ENCODE measurements at regions not wholly inside any gene's neighbourhood (a gene's known extent, or its start where the extent isn't known, plus 50 kb on each side); places are given as distances from the start of the nearest gene placed in this dataset.
"Not testable (repeated sequence)": the region's sequence is repeated elsewhere in the genome, so short reads cannot be mapped to it uniquely, and the experiment has no call there.

DNA sequence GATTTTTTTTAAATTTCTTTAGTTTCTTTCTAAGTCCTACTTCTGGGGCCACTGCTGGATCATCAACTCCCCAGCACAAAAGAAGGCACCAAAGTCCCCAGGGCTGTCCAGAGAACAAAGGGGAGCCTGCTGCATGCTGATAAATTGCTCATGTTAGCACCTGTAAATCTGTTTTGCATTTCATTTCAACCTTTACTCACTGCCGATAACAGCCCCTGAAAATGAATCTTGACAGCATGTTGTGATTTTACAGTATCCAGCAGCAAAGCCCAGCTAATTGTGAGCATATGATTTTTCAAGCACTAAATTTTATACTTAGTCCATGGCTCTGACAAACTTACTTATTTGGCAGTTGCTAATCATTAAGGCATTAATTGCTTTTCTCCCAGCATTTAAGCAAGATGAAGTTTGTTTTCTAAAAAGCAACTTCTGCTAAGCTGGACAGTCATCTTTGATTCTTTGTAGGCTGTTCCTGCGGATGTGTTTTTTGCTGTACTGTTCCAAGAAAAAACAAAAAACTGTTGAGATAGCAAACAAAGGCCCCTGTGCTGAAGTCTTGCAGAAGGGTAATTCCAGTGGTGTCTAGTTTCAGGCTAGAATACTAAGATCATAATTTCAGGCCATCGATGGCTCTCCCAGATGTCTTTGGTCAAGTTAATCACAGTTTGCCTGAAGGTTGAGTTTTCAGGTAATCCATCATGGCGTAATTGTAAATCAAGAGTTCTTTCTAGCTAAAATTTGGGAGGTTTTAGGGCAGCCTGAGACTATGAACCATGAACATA lies 73.1 kb upstream of the GAS1 start:
- no peaks in the 10 kb centered on the region for H3K36me3 ChIP-seq (ENCODE audit: insufficient read depth, low read length)

DNA sequence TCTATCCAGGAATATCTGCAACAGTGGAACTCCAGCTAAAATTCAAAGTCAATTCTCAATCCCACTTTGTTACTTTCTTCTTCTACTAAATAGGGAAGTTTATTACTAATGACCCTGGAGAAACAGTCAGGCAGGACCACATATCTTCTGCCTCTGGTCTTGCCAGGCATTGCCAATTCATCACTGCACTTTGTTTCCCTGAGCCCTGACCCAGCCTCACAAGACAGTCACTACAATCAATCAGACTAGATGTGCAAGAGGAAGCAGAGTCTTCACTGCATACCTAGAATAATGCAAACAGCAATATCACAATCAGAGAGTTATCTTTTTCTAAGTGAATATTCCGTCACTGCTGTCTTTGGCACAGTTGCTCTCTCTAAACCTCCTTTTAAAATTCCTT lies 74.9 kb upstream of the GAS1 start:
- Histone ChIP-seq H3K27ac (ENCODE audit: low read depth, low read length) (no peak overlapping the region), H3K4me3 (ENCODE audit: low read depth in 1 of 2, low read length in 2 of 2) (no peak overlapping the region), H3K36me3 (ENCODE audit: insufficient read depth, low read length) (no peaks in the 10 kb centered on the region), H3K27me3 (ENCODE audit: control insufficient read depth in 1 of 2, insufficient read depth in 2 of 2, low read length in 2 of 2) (no peaks in the 10 kb centered on the region), H3K9me3 (ENCODE audit: low read length) (no peaks in the 10 kb centered on the region), H3K4me1 (ENCODE audit: insufficient read depth, low read length) (no peaks in the 10 kb centered on the region), H3K9ac (ENCODE audit: low read length) (no peak overlapping the region)

More for the DNA sequence above, 73.1 kb upstream of the GAS1 start:
- Histone ChIP-seq H3K27ac (ENCODE audit: low read depth, low read length) (no peak overlapping the region), H3K4me3 (ENCODE audit: low read depth in 1 of 2, low read length in 2 of 2) (no peak overlapping the region), H3K4me1 (ENCODE audit: insufficient read depth, low read length) (no peaks in the 10 kb centered on the region), H3K27me3 (ENCODE audit: control insufficient read depth in 1 of 2, insufficient read depth in 2 of 2, low read length in 2 of 2) (no peaks in the 10 kb centered on the region), H3K9me3 (ENCODE audit: low read length) (no peaks in the 10 kb centered on the region), H3K9ac (ENCODE audit: low read length) (no peak overlapping the region)

DNA sequence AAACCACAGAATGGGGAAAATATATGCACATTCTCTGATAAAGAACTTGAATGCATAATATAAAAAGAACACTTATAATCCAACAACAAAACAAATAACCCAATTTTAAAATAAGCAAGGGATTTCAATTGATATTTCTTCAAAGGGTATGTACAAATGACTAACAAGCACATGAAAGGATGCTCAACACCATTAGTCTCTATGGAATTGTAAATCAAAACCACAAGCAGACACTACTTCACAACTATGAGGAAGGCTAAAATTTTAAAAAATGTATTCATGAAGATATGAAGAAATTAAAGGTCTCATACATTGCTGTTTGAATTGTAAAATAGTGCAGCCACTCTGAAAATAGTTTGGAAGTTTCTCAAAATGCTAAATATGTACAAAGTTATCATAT lies 78.9 kb upstream of the GAS1 start:
- Histone ChIP-seq H3K4me3 (ENCODE audit: low read depth in 1 of 2, low read length in 2 of 2) (no peak overlapping the region), H3K36me3 (ENCODE audit: insufficient read depth, low read length) (no peaks in the 10 kb centered on the region), H3K27me3 (ENCODE audit: control insufficient read depth in 1 of 2, insufficient read depth in 2 of 2, low read length in 2 of 2) (no peaks in the 10 kb centered on the region), H3K4me1 (ENCODE audit: insufficient read depth, low read length) (peaks cover 8% of the 10 kb centered on the region), H3K9me3 (ENCODE audit: low read length) (no peaks in the 10 kb centered on the region), H3K27ac (ENCODE audit: low read depth, low read length) (no peak overlapping the region), H3K9ac (ENCODE audit: low read length) (no peak overlapping the region)

DNA sequence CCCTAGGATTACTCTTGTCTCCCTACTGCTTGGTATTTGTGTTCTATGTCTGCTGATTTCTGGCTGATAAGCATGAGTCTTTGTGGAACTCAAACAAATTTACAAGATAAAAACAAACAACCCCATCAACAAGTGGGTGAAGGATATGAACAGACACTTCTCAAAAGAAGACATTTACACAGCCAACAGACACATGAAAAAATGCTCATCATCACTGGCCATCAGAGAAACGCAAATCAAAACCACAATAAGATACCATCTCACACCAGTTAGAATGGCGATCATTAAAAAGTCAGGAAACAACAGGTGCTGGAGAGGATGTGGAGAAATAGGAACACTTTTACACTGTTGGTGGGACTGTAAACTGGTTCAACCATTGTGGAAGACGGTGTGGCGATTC lies 81.5 kb upstream of the GAS1 start:
- H3K4me1 ChIP-seq (ENCODE audit: insufficient read depth, low read length) = peaks cover 18% of the 10 kb centered on the region
- not testable (repeated sequence) for H3K4me3 ChIP-seq (ENCODE audit: low read depth in 1 of 2, low read length in 2 of 2); H3K9me3 ChIP-seq (ENCODE audit: low read length); H3K36me3 ChIP-seq (ENCODE audit: insufficient read depth, low read length); H3K27me3 ChIP-seq (ENCODE audit: control insufficient read depth in 1 of 2, insufficient read depth in 2 of 2, low read length in 2 of 2); H3K9ac ChIP-seq (ENCODE audit: low read length); H3K27ac ChIP-seq (ENCODE audit: low read depth, low read length)

DNA sequence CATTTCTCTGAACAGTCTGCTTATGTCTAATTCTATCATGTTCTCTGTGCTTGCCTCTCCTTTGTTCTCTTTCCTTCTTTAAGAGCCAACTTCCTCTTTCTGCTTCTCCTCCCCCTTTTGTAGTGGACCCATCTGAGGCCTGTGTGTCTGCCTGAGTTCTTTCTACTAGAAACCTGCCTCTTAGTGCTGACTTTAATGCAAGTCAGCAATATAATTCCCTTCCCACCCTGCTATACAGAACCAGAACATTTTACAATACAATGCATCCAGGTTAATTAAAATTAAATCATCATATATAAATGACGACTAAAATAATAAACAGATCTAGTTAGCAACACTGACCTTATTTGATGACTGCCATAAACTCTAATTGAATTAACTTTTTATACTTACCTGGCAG lies 82.6 kb upstream of the GAS1 start:
- Histone ChIP-seq H3K36me3 (ENCODE audit: insufficient read depth, low read length) (no peaks in the 10 kb centered on the region), H3K27me3 (ENCODE audit: control insufficient read depth in 1 of 2, insufficient read depth in 2 of 2, low read length in 2 of 2) (no peaks in the 10 kb centered on the region), H3K27ac (ENCODE audit: low read depth, low read length) (no peak overlapping the region), H3K9me3 (ENCODE audit: low read length) (no peaks in the 10 kb centered on the region), H3K4me3 (ENCODE audit: low read depth in 1 of 2, low read length in 2 of 2) (no peak overlapping the region), H3K9ac (ENCODE audit: low read length) (no peak overlapping the region), H3K4me1 (ENCODE audit: insufficient read depth, low read length) (peaks cover 29% of the 10 kb centered on the region)

DNA sequence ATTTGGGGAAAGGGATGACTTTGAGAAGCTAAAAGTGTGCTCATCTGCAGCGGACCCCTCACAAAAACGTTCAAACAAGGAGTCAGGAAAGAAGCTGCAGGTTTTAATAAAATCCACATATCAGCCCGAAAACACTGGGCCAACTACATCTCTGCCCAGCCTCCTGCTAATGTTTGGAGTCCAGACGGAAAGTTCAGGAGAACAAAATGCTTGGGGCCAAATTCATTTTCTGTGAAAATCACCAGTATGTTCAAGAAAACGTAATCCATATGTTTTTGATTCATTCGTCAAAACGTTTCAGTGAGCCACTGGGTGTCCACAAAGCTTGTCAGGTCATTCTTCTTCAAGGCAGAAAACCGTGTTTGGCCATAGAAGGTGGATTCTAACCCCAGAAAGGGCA lies 87.5 kb upstream of the GAS1 start:
- Histone ChIP-seq H3K4me3 (ENCODE audit: low read depth in 1 of 2, low read length in 2 of 2) (no peak overlapping the region), H3K9ac (ENCODE audit: low read length) (no peak overlapping the region), H3K9me3 (ENCODE audit: low read length) (no peaks in the 10 kb centered on the region), H3K27me3 (ENCODE audit: control insufficient read depth in 1 of 2, insufficient read depth in 2 of 2, low read length in 2 of 2) (no peaks in the 10 kb centered on the region), H3K36me3 (ENCODE audit: insufficient read depth, low read length) (no peaks in the 10 kb centered on the region), H3K27ac (ENCODE audit: low read depth, low read length) (peak overlapping the region; percentile 83), H3K4me1 (ENCODE audit: insufficient read depth, low read length) (peaks cover 55% of the 10 kb centered on the region)

DNA sequence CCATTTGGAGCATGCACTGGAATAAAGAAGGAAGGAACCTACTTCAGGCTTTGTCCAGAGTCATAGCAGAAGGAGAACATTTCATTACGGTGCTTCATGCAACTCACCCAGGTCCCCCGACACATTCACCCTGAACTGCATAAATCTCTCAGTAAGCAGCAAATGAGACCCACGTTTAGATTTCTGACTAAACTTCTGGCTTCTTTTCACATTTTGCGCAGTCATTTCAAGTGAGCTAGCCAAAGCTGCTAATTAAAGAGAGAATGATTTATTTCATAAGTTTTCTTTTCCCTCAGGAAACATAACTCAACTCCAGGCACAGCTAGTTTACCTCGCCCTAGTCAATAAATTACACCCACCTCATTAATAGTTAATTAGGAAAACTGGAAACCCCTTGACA lies 88.6 kb upstream of the GAS1 start:
- peak overlapping the region; percentile 83 for H3K27ac ChIP-seq (ENCODE audit: low read depth, low read length)
- no peaks in the 10 kb centered on the region for H3K9me3 ChIP-seq (ENCODE audit: low read length)
- H3K9ac ChIP-seq (ENCODE audit: low read length) = no peak overlapping the region
- H3K4me3 ChIP-seq (ENCODE audit: low read depth in 1 of 2, low read length in 2 of 2) = peak overlapping the region in 1 of 2 donors; percentile 11
- H3K27me3 ChIP-seq (ENCODE audit: control insufficient read depth in 1 of 2, insufficient read depth in 2 of 2, low read length in 2 of 2) = no peaks in the 10 kb centered on the region
- no peaks in the 10 kb centered on the region for H3K36me3 ChIP-seq (ENCODE audit: insufficient read depth, low read length)
- peaks cover 49% of the 10 kb centered on the region for H3K4me1 ChIP-seq (ENCODE audit: insufficient read depth, low read length)

DNA sequence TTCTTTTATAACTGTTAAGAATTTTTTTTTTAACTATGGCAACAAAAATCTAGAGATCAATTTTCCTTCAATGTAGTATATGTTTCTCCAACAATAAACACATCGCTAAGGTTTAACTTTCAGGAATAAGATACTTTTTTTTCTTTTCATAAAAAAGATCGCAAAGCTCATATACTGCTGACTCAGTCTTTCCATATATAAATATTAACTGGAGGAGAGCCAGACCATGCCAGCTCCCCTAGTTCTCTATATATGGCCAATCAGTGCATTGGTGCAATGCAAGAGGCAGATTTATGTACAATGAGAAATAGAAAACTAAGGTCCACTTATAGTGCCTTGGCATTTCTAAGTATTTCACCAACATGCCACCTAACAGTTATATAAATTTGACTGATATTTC lies 89.2 kb upstream of the GAS1 start:
- Histone ChIP-seq H3K9me3 (ENCODE audit: low read length) (no peaks in the 10 kb centered on the region), H3K27me3 (ENCODE audit: control insufficient read depth in 1 of 2, insufficient read depth in 2 of 2, low read length in 2 of 2) (no peaks in the 10 kb centered on the region), H3K36me3 (ENCODE audit: insufficient read depth, low read length) (no peaks in the 10 kb centered on the region), H3K4me1 (ENCODE audit: insufficient read depth, low read length) (peaks cover 49% of the 10 kb centered on the region), H3K27ac (ENCODE audit: low read depth, low read length) (peak overlapping the region; percentile 83), H3K4me3 (ENCODE audit: low read depth in 1 of 2, low read length in 2 of 2) (no peak overlapping the region), H3K9ac (ENCODE audit: low read length) (no peak overlapping the region)

DNA sequence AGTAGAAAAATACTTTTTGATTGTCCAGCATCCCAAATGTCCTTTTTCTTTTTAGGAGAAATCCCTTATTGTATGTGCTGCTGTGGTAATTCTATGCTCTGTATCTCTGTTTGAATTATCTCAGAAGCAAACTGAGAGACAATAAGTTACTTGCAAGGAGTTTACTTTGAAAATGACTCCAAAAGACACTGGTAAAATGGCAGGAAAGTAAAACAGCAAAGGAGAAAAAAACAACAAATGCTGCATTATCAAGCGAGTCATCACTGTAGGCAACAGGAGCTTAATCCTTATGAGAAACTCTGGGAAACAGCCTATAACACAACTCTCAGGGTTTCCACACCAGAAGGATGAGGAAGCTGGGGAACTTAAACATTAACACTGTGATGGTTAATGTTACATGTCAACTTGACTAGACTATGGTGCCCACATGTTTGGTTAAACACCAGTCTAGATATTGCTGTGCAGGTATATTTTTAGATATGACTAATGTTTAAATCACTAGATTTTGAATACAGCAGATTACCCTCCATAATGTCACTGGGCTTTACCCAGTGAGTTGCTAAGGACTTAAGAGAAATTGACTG lies 92.6 kb upstream of the GAS1 start:
- H3K9ac ChIP-seq (ENCODE audit: low read length) = no peak overlapping the region
- no peak overlapping the region for H3K4me3 ChIP-seq (ENCODE audit: low read depth in 1 of 2, low read length in 2 of 2)
- H3K27me3 ChIP-seq (ENCODE audit: control insufficient read depth in 1 of 2, insufficient read depth in 2 of 2, low read length in 2 of 2) = no peaks in the 10 kb centered on the region
- peaks cover 28% of the 10 kb centered on the region for H3K4me1 ChIP-seq (ENCODE audit: insufficient read depth, low read length)
- H3K27ac ChIP-seq (ENCODE audit: low read depth, low read length) = no peak overlapping the region
- H3K9me3 ChIP-seq (ENCODE audit: low read length) = no peaks in the 10 kb centered on the region
- H3K36me3 ChIP-seq (ENCODE audit: insufficient read depth, low read length) = no peaks in the 10 kb centered on the region

DNA sequence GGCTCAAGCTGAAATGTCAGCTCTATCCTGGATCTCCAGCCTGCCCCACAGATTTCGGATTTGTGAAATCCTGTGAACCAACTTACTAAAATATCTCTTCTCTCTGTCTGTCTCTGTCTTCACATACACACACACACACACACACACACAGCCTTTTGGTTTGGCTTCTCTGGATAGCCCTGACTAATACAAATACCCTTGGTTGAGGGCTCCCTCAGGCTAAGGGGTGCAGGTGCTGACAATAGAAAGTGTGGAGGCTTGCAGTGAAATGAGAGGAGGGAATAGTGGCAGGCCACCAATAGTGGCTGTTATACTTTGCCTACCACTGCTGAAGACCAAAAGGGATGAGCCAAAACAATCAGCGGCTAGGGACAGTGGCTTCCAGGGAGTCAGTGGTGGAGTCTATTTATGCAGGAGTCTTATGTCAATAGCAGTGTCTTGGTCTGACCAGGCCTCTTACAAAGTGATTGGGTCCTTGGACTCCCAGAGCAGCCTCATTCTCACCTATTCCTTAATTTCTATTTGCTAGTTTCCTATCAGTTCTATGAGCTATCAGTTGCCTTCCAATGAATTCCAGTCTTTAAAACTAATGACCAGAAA lies 93.2 kb upstream of the GAS1 start:
- no peak overlapping the region for H3K27ac ChIP-seq (ENCODE audit: low read depth, low read length)
- no peaks in the 10 kb centered on the region for H3K9me3 ChIP-seq (ENCODE audit: low read length)
- no peak overlapping the region for H3K9ac ChIP-seq (ENCODE audit: low read length)
- H3K27me3 ChIP-seq (ENCODE audit: control insufficient read depth in 1 of 2, insufficient read depth in 2 of 2, low read length in 2 of 2) = no peaks in the 10 kb centered on the region
- H3K4me1 ChIP-seq (ENCODE audit: insufficient read depth, low read length) = peaks cover 21% of the 10 kb centered on the region
- no peak overlapping the region for H3K4me3 ChIP-seq (ENCODE audit: low read depth in 1 of 2, low read length in 2 of 2)
- H3K36me3 ChIP-seq (ENCODE audit: insufficient read depth, low read length) = no peaks in the 10 kb centered on the region

DNA sequence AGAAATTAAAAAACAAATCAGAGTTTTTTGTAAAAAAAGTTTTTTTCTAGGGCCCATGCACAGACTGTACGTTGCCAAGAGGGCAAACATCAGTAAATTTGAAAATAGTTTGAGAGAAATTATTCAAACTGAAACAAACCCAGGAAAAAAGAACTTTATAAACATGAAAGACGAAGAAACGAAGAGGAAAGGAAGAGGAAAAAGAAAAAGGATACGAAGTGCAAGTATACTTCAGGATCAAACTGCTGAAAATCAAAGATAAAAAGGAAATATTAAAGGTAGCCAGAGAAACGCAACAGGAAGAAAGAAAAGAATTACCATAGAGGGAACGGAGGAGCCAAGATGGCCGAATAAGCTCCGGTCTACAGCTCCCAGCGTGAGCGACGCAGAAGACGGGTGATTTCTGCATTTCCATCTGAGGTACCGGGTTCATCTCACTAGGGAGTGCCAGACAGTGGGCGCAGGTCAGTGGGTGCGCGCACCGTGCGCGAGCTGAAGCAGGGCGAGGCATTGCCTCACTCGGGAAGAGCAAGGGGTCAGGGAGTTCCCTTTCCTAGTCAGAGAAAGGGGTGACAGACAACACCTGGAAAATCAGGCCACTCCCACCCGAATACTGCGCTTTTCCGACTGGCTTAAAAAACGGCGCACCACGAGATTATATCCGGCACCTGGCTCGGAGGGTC lies 94.4 kb upstream of the GAS1 start:
- not testable (repeated sequence) for H3K4me1 ChIP-seq (ENCODE audit: insufficient read depth, low read length)

More for the DNA sequence above, 94.4 kb upstream of the GAS1 start:
- not testable (repeated sequence) for H3K27ac ChIP-seq (ENCODE audit: low read depth, low read length); H3K9me3 ChIP-seq (ENCODE audit: low read length); H3K4me3 ChIP-seq (ENCODE audit: low read depth in 1 of 2, low read length in 2 of 2); H3K36me3 ChIP-seq (ENCODE audit: insufficient read depth, low read length); H3K9ac ChIP-seq (ENCODE audit: low read length); H3K27me3 ChIP-seq (ENCODE audit: control insufficient read depth in 1 of 2, insufficient read depth in 2 of 2, low read length in 2 of 2)
